HCT116 (cell line): ENCODE measurements at regions not wholly inside any gene's neighbourhood (a gene's known extent, or its start where the extent isn't known, plus 50 kb on each side); places are given as distances from the start of the nearest gene placed in this dataset.

ENCODE experiments used
- ATAC-seq: fragments of 200-7000 bp; cut with Tn5 transposase; 2 replicates; pipeline ENCODE4 v1.9.1; 2020; ENCODE audit warnings: mild to moderate bottlenecking, moderate library complexity
- BruUV-seq: library from RNA; stranded (reverse); fragments of 400-500 nt; replicated peaks from 2 replicates; lab custom pipeline; 2021; lab: Mats Ljungman, UMichigan
- CTCF ChIA-PET: fragments of 300-600 bp; sonication (Branson Sonifier 250); formaldehyde crosslinking; loops from one replicate; lab custom pipeline; 2021; ENCODE audit warnings: antibody characterized with exemption; lab: Charles Lee
- POLR2A ChIA-PET: fragments of 300-600, 350-600 bp; sonication (Branson Sonifier 250); formaldehyde crosslinking; loops from one replicate; lab custom pipeline; 2021; ENCODE audit warnings: antibody characterized with exemption; lab: Charles Lee
- RAD21 ChIA-PET, 2 experiments: fragments of 300-600 bp; sonication (Branson Sonifier 250); formaldehyde crosslinking; loops; one replicate each; lab custom pipeline; 2023; ENCODE audit warnings: low total read pairs in 2 of 2; ENCODE audit not compliant: uncharacterized antibody in 2 of 2, unreplicated experiment in 2 of 2, low non-redundant PET in 1 of 2; lab: Charles Lee
- DNase-seq: peaks from one replicate; pipeline ENCODE4 v3.0.0-alpha.2; 2010; ENCODE audit warnings: low read depth, low spot score
- H2AFZ ChIP-seq: fragments of 200-600 bp; shearing (Covaris generic), sonication (generic); 2 replicates; pipeline ENCODE4 v1.6.1; 2017; ENCODE audit warnings: low read depth, mixed run types, mixed read lengths, antibody characterized with exemption, low read length; ENCODE audit not compliant: poor library complexity, severe bottlenecking
- H3K27ac ChIP-seq: 2 replicates; pipeline ENCODE4 v1.5.1; 2012; ENCODE audit warnings: low read depth, low read length
- H3K27me3 ChIP-seq: fragments of 200-600 bp; sonication (generic); 2 replicates; pipeline ENCODE4 v1.6.1; 2016; ENCODE audit warnings: mixed run types, low read length, mixed read lengths; ENCODE audit not compliant: insufficient read depth
- H3K36me3 ChIP-seq, 2 experiments: fragments of 200-500 bp in 1 of 2; fragments of 200-600 bp in 1 of 2; sonication (Bioruptor generic) in 1 of 2; sonication (generic) in 1 of 2; 2 replicates each; pipeline versions ENCODE4 v1.5.1 to v1.6.1; 2014 to 2016; ENCODE audit warnings: low read length in 2 of 2, inconsistent platforms in 1 of 2, mixed read lengths in 1 of 2, mixed run types in 1 of 2; ENCODE audit not compliant: insufficient read depth in 2 of 2, control insufficient read depth in 1 of 2
- H3K4me1 ChIP-seq, 2 experiments: fragments of 200-600 bp in 1 of 2; sonication (generic) in 1 of 2; 2 replicates each; pipeline versions ENCODE4 v1.5.1 to v1.6.1; 2012 to 2017; ENCODE audit warnings: low read length in 2 of 2, inconsistent platforms in 1 of 2, mild to moderate bottlenecking in 1 of 2, mixed read lengths in 1 of 2, mixed run types in 1 of 2, moderate library complexity in 1 of 2; ENCODE audit not compliant: insufficient read depth in 2 of 2, control insufficient read depth in 1 of 2
- H3K4me2 ChIP-seq: fragments of 200-600 bp; sonication (generic); 2 replicates; pipeline ENCODE4 v1.6.1; 2017; ENCODE audit warnings: mixed run types, low read length, mixed read lengths
- H3K4me3 ChIP-seq, 2 experiments: fragments of 200-600 bp in 1 of 2; sonication (generic) in 1 of 2; replicated peaks in 1 of 2; 2 replicates each; pipeline ENCODE4 v1.5.1; 2011 to 2016; ENCODE audit warnings: low read length in 2 of 2, control low read depth in 1 of 2, low read depth in 1 of 2, mild to moderate bottlenecking in 1 of 2, mixed read lengths in 1 of 2, mixed run types in 1 of 2
- H3K79me2 ChIP-seq: fragments of 200-600 bp; sonication (generic); 2 replicates; pipeline ENCODE4 v1.6.1; 2017; ENCODE audit warnings: mild to moderate bottlenecking, mixed run types, low read length, moderate library complexity, mixed read lengths; ENCODE audit not compliant: insufficient read depth
- H3K9ac ChIP-seq: fragments of 200-600 bp; sonication (generic); 2 replicates; pipeline ENCODE4 v1.6.1; 2016; ENCODE audit warnings: low read length, mixed read lengths
- H3K9me2 ChIP-seq: fragments of 200-600 bp; sonication (generic), shearing (Covaris generic); 2 replicates; pipeline ENCODE4 v1.6.1; 2017; ENCODE audit warnings: mixed run types, mild to moderate bottlenecking, moderate library complexity; ENCODE audit not compliant: insufficient read depth
- H3K9me3 ChIP-seq, 2 experiments: fragments of 200-500 bp in 1 of 2; fragments of 200-600 bp in 1 of 2; sonication (Bioruptor generic) in 1 of 2; sonication (generic) in 1 of 2; 2 replicates each; pipeline ENCODE4 v1.6.1; 2014 to 2017; ENCODE audit warnings: low read length in 2 of 2, mixed read lengths in 2 of 2, inconsistent platforms in 1 of 2, low read depth in 1 of 2, mild to moderate bottlenecking in 1 of 2, mixed run types in 1 of 2, moderate library complexity in 1 of 2; ENCODE audit not compliant: control insufficient read depth in 1 of 2, insufficient read depth in 1 of 2
- H4K20me1 ChIP-seq: fragments of 200-600 bp; sonication (generic), shearing (Covaris generic); 2 replicates; pipeline ENCODE4 v1.6.1; 2017; ENCODE audit warnings: mixed run types, mild to moderate bottlenecking, moderate library complexity; ENCODE audit not compliant: insufficient read depth
- ATF3 ChIP-seq: IDR thresholded peaks from 2 replicates; pipeline ENCODE4 v1.6.1; 2012
- CBX3 ChIP-seq: IDR thresholded peaks from 2 replicates; pipeline ENCODE4 v1.6.1; 2012; ENCODE audit warnings: low read depth
- CEBPB ChIP-seq: IDR thresholded peaks from 2 replicates; pipeline ENCODE4 v1.6.1; 2012; ENCODE audit warnings: low read depth
- EGR1 ChIP-seq: IDR thresholded peaks from 2 replicates; pipeline ENCODE4 v1.6.1; 2012; ENCODE audit warnings: low read depth
- ELF1 ChIP-seq: IDR thresholded peaks from 2 replicates; pipeline ENCODE4 v1.6.1; 2012; ENCODE audit warnings: low read depth, borderline replicate concordance
- EZH2 ChIP-seq: fragments of 200-600 bp; sonication (generic); IDR thresholded peaks from 2 replicates; pipeline ENCODE4 v1.6.1; 2017; ENCODE audit warnings: antibody characterized with exemption, mixed run types
- EZH2phosphoT487 ChIP-seq: fragments of 200-600 bp; IDR thresholded peaks from 2 replicates; pipeline ENCODE4 v1.6.1; 2018; ENCODE audit warnings: antibody characterized with exemption, borderline replicate concordance
- FOSL1 ChIP-seq: IDR thresholded peaks from 2 replicates; pipeline ENCODE4 v1.6.1; 2012; ENCODE audit warnings: low read depth
- JUND ChIP-seq: IDR thresholded peaks from 2 replicates; pipeline ENCODE4 v1.6.1; 2012
- POLR2A ChIP-seq: IDR thresholded peaks from 2 replicates; pipeline ENCODE4 v1.7.0; 2011; ENCODE audit warnings: borderline replicate concordance; ENCODE audit not compliant: insufficient read depth, insufficient read length; ENCODE audit errors: extremely low read depth
- POLR2AphosphoS5 ChIP-seq: IDR thresholded peaks from 2 replicates; pipeline ENCODE4 v1.6.1; 2011; ENCODE audit warnings: mild to moderate bottlenecking, low read depth, low read length, moderate library complexity
- RAD21 ChIP-seq: IDR thresholded peaks from 2 replicates; pipeline ENCODE4 v1.6.1; 2012; ENCODE audit warnings: low read depth, mild to moderate bottlenecking
- REST ChIP-seq: IDR thresholded peaks from 2 replicates; pipeline ENCODE4 v1.6.1; 2012; ENCODE audit warnings: low read depth
- SIN3A ChIP-seq: IDR thresholded peaks from 2 replicates; pipeline ENCODE4 v1.6.1; 2012; ENCODE audit warnings: low read depth
- SP1 ChIP-seq: IDR thresholded peaks from 2 replicates; pipeline ENCODE4 v1.6.1; 2012; ENCODE audit warnings: low read depth
- SRF ChIP-seq: IDR thresholded peaks from 2 replicates; pipeline ENCODE4 v1.6.1; 2012; ENCODE audit warnings: low read depth
- TCF7L2 ChIP-seq: IDR thresholded peaks from 2 replicates; pipeline ENCODE4 v1.7.0; 2011; ENCODE audit warnings: borderline replicate concordance, inconsistent platforms; ENCODE audit not compliant: insufficient read depth, insufficient read length; ENCODE audit errors: extremely low read depth
- YY1 ChIP-seq: IDR thresholded peaks from 2 replicates; pipeline ENCODE4 v1.6.1; 2011; ENCODE audit warnings: low read length, low read depth, moderate library complexity, mild to moderate bottlenecking; ENCODE audit not compliant: insufficient replicate concordance; ENCODE audit errors: extremely low read depth
- ZBTB33 ChIP-seq: IDR thresholded peaks from 2 replicates; pipeline ENCODE4 v1.6.1; 2011; ENCODE audit warnings: mild to moderate bottlenecking, low read length, moderate library complexity; ENCODE audit not compliant: insufficient replicate concordance; ENCODE audit errors: extremely low read depth
- ZFX ChIP-seq: fragments of 450-650 bp; IDR thresholded peaks from 2 replicates; pipeline ENCODE4 v1.6.1; 2017
- ZNF274 ChIP-seq: fragments of 200-500 bp; sonication (Bioruptor generic); IDR thresholded peaks from 2 replicates; pipeline ENCODE4 v1.6.1; 2014; ENCODE audit warnings: mild to moderate bottlenecking, low read depth, low read length, inconsistent platforms
- intact Hi-C: fragments of 100-400 bp; cut with micrococcal nuclease; formaldehyde crosslinking; loops from 2 replicates; pipeline ENCODE4 v1.10.0; 2022

GRCh38 chr20:1720845-1721475, 63.4 kb upstream of the SIRPG start (continued):
- TF ChIP-seq FOSL1: no peak
- TF ChIP-seq EZH2: no peak
- TF ChIP-seq TCF7L2: no peak
- no peak for TF ChIP-seq POLR2A
- TF ChIP-seq ZFX: no peak
- TF ChIP-seq CEBPB: no peak
- TF ChIP-seq, all 23 proteins: peak for 0

GRCh38 chr20:1720226-1720625, 62.6 kb upstream of the SIRPG start:
- no peak for TF ChIP-seq ZBTB33
- TF ChIP-seq SRF: no peak
- no peak for TF ChIP-seq POLR2AphosphoS5
- no peak for TF ChIP-seq EZH2
- TF ChIP-seq SP1: no peak
- no peak for TF ChIP-seq FOSL1
- no peak for TF ChIP-seq CBX3
- no peak for TF ChIP-seq ELF1
- TF ChIP-seq JUND: no peak
- no peak for TF ChIP-seq ZFX
- no peak for TF ChIP-seq EGR1
- TF ChIP-seq ZNF274: no peak
- no peak for TF ChIP-seq REST
- TF ChIP-seq YY1: no peak
- no peak for TF ChIP-seq EZH2phosphoT487
- TF ChIP-seq SIN3A: no peak
- TF ChIP-seq CEBPB: no peak
- TF ChIP-seq RAD21: no peak
- no peak for TF ChIP-seq ATF3
- H2AFZ ChIP-seq: no peak overlapping the region
- POLR2A ChIA-PET: no interaction called here

More at GRCh38 chr20:1720226-1720625, 62.6 kb upstream of the SIRPG start:
- H3K27ac ChIP-seq: no peak overlapping the region
- no TSS peak for BruUV-seq
- no peak overlapping the region for H3K4me3 ChIP-seq
- intact Hi-C loops: no loop called here
- H3K4me2 ChIP-seq: no peak overlapping the region
- H3K9ac ChIP-seq: no peak overlapping the region
- ChIA-PET CTCF (no interaction called here), RAD21 (no interaction called here)
- no peaks in the 10 kb centered on the region for H4K20me1 ChIP-seq
- no peaks in the 10 kb centered on the region for H3K36me3 ChIP-seq
- H3K79me2 ChIP-seq: no peaks in the 10 kb centered on the region
- H3K9me3 ChIP-seq: no peaks in the 10 kb centered on the region
- H3K4me1 ChIP-seq: peaks cover 0 to 21% of the 10 kb centered on the region in 2 experiments; a peak in 2 of 4 replicates
- no peaks in the 10 kb centered on the region for H3K9me2 ChIP-seq
- ATAC-seq: no peak
- peaks cover 31% of the 10 kb centered on the region for H3K27me3 ChIP-seq
- DNase-seq: no peak
